Nephron progenitor cell (in vitro differentiated cells): ENCODE measurements at regions not wholly inside any gene's neighbourhood (a gene's known extent, or its start where the extent isn't known, plus 50 kb on each side); places are given as distances from the start of the nearest gene placed in this dataset.

Source experiments
- DNase-seq: peaks from one replicate; pipeline ENCODE4 v3.0.0; 2021
- H3K27ac Mint-ChIP-seq: 2 replicates; pipeline ENCODE4 v1.8.0; 2021; ENCODE audit warnings: mild to moderate bottlenecking, moderate library complexity, mixed read lengths
- H3K27me3 Mint-ChIP-seq: 2 replicates; pipeline ENCODE4 v1.8.0; 2021; ENCODE audit warnings: mild to moderate bottlenecking, low read depth, mixed read lengths; ENCODE audit not compliant: poor library complexity
- H3K36me3 Mint-ChIP-seq: 2 replicates; pipeline ENCODE4 v1.8.0; 2021; ENCODE audit warnings: low read depth, mixed read lengths
- H3K4me1 Mint-ChIP-seq: 2 replicates; pipeline ENCODE4 v1.8.0; 2021; ENCODE audit warnings: mixed read lengths
- H3K4me3 Mint-ChIP-seq: 2 replicates; pipeline ENCODE4 v1.8.0; 2021; ENCODE audit warnings: mild to moderate bottlenecking, moderate library complexity, mixed read lengths
- H3K9me3 Mint-ChIP-seq: 2 replicates; pipeline ENCODE4 v1.8.0; 2021; ENCODE audit warnings: mild to moderate bottlenecking, moderate library complexity, mixed read lengths
- CTCF ChIP-seq: fragments of 200-600 bp; sonication (generic); IDR thresholded peaks from 2 replicates; pipeline ENCODE4 v1.5.0; 2021; ENCODE audit warnings: antibody characterized with exemption

GRCh38 chr10:88131511-88132139 lies 268.2 kb downstream of the PTEN start:
- Mint-ChIP-seq H3K27me3 (no peaks in the 10 kb centered on the region), H3K4me1 (peaks cover 7% of the 10 kb centered on the region), H3K36me3 (no peaks in the 10 kb centered on the region), H3K27ac (no peak overlapping the region), H3K9me3 (no peaks in the 10 kb centered on the region), H3K4me3 (no peak overlapping the region)
- DNase-seq: no peak
- no peak for TF ChIP-seq CTCF

GRCh38 chr10:88136712-88137111 lies 273.3 kb downstream of the PTEN start:
- no peak for DNase-seq

GRCh38 chr10:88138319-88138848 lies 275.0 kb downstream of the PTEN start:
- Mint-ChIP-seq H3K4me3 (no peak overlapping the region), H3K27ac (no peak overlapping the region), H3K36me3 (no peaks in the 10 kb centered on the region), H3K4me1 (peaks cover 13% of the 10 kb centered on the region), H3K27me3 (no peaks in the 10 kb centered on the region), H3K9me3 (no peaks in the 10 kb centered on the region)
- TF ChIP-seq CTCF: no peak
- no peak for DNase-seq

More at GRCh38 chr10:88136712-88137111, 273.3 kb downstream of the PTEN start:
- Mint-ChIP-seq H3K9me3 (no peaks in the 10 kb centered on the region), H3K27ac (no peak overlapping the region), H3K4me1 (peaks cover 13% of the 10 kb centered on the region), H3K36me3 (no peaks in the 10 kb centered on the region), H3K27me3 (no peaks in the 10 kb centered on the region), H3K4me3 (no peak overlapping the region)
- no peak for TF ChIP-seq CTCF

DNA sequence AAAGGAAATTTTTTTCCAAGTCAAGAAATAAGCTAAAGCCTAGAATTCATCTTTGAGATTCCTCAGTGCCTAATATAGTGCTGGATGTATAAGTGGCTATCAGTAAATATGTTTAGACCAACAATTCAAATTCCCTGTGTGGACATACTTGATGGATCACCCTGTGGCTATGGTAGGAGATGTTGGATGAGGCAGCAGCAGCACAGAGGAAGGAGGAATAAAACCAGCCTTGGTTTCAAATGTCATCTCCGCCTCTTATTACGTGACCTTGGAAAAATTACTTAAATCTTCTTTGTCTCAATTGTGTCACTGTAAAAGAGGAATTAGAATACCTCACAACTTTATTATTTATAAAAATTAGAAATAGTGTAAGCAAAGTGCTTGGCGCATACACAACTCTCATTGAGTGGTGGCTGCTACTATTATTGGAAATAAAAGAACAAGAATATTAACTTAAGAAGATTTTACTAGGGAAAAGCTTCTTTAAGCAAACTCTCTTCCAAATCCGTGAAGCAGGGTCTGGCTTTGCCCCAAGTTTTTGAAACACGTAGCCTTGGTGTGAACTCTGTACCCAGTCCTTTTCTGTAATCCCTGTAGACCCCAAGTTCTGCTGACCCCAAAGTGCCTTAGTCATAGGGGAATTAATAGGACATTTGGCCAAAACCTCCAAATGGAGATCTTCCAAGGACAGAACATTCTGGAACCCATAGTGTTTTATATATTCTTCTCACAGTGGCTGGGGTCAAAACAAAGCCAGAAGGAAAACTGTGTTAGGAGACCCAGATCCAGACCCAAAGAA lies 283.8 kb downstream of the PTEN start:
- Mint-ChIP-seq H3K4me1 (no peaks in the 10 kb centered on the region), H3K4me3 (no peak overlapping the region), H3K27me3 (no peaks in the 10 kb centered on the region), H3K9me3 (peaks cover 4% of the 10 kb centered on the region), H3K27ac (no peak overlapping the region), H3K36me3 (no peaks in the 10 kb centered on the region)
- no peak for TF ChIP-seq CTCF
- no peak for DNase-seq

DNA sequence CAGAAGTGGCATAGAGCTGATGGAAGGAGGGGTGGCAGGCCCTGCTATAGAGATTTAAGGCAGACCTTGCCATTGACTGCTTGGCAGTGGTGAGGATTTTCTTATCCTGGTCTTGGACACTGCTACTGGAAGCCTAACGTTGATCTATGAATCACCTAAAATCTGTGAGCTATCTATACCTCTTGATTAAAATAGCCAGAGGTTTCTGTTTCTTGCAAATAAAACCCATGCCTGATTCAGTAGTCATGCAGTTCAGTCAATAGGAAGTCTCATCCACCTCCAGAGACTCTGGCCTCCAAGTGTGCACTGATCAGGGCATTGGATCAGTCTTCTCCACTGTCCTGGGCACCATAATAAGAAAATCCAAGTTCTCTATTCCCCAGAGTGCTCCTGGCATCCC lies 286.5 kb downstream of the PTEN start:
- H3K9me3 Mint-ChIP-seq: peaks cover 4% of the 10 kb centered on the region
- no peaks in the 10 kb centered on the region for H3K4me1 Mint-ChIP-seq
- H3K27me3 Mint-ChIP-seq: no peaks in the 10 kb centered on the region
- H3K4me3 Mint-ChIP-seq: no peak overlapping the region
- no peak for DNase-seq
- TF ChIP-seq CTCF: no peak
- no peak overlapping the region for H3K27ac Mint-ChIP-seq
- H3K36me3 Mint-ChIP-seq: no peaks in the 10 kb centered on the region
